ENCODE measurements at regions not wholly inside any gene's neighbourhood (a gene's known extent, or its start where the extent isn't known, plus 50 kb on each side); places are given as distances from the start of the nearest gene placed in this dataset.

DNA sequence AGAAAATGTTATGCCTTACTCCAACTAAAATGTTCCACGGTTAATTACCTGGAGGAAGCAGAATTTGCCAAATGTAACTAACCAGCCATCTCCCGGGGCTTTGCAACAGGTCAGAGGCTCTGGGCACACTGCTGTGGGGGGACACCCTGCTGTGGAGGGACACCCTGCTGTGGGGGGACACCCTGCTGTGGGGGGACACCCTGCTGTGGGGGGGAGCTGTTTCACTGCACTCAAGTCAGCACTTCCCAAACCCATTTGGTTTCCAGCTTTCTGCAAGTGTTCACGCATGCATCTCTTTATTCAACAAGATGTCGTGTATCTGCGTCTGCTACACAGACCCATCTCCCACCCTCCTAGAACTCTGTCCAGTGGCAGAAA is 239.5 kb downstream of the C16orf95 start:
- no peak for TF ChIP-seq POLR2A (IDR thresholded peaks at IDR 0.05)
- TF ChIP-seq, protein P1, sequence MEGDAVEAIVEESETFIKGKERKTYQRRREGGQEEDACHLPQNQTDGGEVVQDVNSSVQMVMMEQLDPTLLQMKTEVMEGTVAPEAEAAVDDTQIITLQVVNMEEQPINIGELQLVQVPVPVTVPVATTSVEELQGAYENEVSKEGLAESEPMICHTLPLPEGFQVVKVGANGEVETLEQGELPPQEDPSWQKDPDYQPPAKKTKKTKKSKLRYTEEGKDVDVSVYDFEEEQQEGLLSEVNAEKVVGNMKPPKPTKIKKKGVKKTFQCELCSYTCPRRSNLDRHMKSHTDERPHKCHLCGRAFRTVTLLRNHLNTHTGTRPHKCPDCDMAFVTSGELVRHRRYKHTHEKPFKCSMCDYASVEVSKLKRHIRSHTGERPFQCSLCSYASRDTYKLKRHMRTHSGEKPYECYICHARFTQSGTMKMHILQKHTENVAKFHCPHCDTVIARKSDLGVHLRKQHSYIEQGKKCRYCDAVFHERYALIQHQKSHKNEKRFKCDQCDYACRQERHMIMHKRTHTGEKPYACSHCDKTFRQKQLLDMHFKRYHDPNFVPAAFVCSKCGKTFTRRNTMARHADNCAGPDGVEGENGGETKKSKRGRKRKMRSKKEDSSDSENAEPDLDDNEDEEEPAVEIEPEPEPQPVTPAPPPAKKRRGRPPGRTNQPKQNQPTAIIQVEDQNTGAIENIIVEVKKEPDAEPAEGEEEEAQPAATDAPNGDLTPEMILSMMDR (IDR thresholded peaks at IDR 0.05): no peak
- Histone ChIP-seq H3K4me3 (no peak overlapping the region), H3K4me1 (no peaks in the 10 kb centered on the region), H3K27ac (no peak overlapping the region), H3K36me3 (ENCODE audit: low read depth, missing control alignments) (no peaks in the 10 kb centered on the region), H3K9me3 (no peaks in the 10 kb centered on the region), H3K27me3 (no peaks in the 10 kb centered on the region)
- no peak for DNase-seq
- intact Hi-C loops (cut with DNase I; ENCODE audit: low total_unique reads): no loop called here
- 92 to 94% methylated on average over 5 of the region's 5 CpGs for WGBS, 2 donors

DNA sequence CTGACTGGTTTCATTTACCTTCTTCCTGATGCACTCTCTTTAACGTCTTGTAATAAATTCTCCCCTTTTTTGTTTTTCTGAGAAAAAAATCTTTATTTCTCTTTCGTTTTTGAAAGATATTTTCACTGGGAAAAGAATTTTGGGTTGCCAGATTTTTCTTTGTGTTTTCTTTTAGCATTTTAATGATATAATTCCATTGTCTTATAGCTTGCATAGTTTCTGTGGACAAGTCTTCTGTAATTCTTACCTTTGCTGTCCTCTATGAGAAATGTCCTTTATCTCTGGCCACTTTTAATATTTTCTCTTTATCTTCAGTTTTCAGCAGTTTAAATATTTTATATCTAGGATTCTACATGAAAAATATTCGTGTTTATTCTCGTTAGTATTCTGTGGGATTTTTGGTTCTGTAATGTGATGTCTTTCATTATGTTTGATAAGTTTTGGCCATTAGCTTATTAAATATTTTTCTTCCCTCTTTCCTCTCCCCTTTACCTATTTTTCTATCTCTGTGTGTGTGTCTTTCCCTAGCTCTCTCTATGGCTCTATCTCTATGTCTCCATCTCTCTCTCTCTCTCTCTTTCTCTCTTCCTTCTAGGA is 236.5 kb downstream of the C16orf95 start:
- 78 to 80% methylated on average over 4 of the region's 4 CpGs for WGBS, 2 donors
- Histone ChIP-seq H3K36me3 (ENCODE audit: low read depth, missing control alignments) (no peaks in the 10 kb centered on the region), H3K9me3 (no peaks in the 10 kb centered on the region), H3K27ac (no peak overlapping the region), H3K4me3 (no peak overlapping the region), H3K4me1 (no peaks in the 10 kb centered on the region), H3K27me3 (no peaks in the 10 kb centered on the region)
- no peak for DNase-seq
- intact Hi-C loops (cut with DNase I; ENCODE audit: low total_unique reads): no loop called here
- TF ChIP-seq POLR2A (IDR thresholded peaks at IDR 0.05): no peak
- TF ChIP-seq, protein P1 (IDR thresholded peaks at IDR 0.05): no peak

DNA sequence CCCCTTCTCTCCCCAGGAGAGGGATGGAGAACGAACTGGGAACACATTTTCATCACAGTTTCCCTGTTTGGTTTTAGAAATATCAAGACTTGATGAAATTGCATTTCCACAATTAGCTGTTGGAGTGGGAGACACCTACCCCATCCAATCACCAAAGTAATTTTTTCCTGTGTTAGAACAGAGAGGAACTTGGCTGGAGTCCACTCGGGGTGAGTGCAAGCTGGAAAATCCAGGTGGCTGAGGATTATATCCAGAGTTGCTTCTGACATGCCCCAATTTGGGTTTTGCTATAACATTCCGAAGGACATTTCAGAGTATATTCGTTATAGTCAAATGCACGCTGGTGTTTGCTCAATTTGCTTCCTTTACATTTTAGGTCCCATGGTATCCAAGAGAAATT is 231.8 kb downstream of the C16orf95 start:
- intact Hi-C loops (cut with DNase I; ENCODE audit: low total_unique reads): no loop called here
- 72 to 85% methylated on average over 5 of the region's 5 CpGs for WGBS, 2 donors
- TF ChIP-seq, protein P1 (IDR thresholded peaks at IDR 0.05): no peak
- TF ChIP-seq POLR2A (IDR thresholded peaks at IDR 0.05): no peak
- no peaks in the 10 kb centered on the region for H3K27me3 ChIP-seq
- H3K36me3 ChIP-seq (ENCODE audit: low read depth, missing control alignments): no peaks in the 10 kb centered on the region
- DNase-seq: no peak
- H3K9me3 ChIP-seq: no peaks in the 10 kb centered on the region
- no peaks in the 10 kb centered on the region for H3K4me1 ChIP-seq
- no peak overlapping the region for H3K27ac ChIP-seq
- H3K4me3 ChIP-seq: no peak overlapping the region

DNA sequence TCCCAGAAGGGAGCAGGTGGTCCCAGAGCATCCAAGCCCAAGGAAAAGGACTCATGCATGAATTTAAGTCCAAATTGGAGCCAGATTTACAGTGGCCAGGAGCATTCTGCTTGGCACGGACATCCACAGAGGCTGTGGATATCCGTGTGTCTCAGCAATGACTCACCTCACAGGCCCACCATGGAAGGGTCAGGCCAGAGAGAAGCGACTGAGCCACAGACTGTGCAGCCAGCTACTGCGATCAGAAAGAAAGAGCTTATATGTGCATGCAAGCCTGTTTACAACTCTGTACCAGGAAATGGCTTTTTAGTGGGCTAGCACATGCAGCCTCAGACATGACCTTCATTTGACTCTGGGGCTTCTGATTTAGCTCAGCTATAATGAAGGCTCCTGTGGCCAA is 231.0 kb downstream of the C16orf95 start:
- H3K4me3 ChIP-seq: no peak overlapping the region
- no peaks in the 10 kb centered on the region for H3K36me3 ChIP-seq (ENCODE audit: low read depth, missing control alignments)
- no peak for TF ChIP-seq POLR2A (IDR thresholded peaks at IDR 0.05)
- TF ChIP-seq, protein P1 (IDR thresholded peaks at IDR 0.05): no peak
- H3K27me3 ChIP-seq: no peaks in the 10 kb centered on the region
- WGBS, 2 donors: 64 to 80% methylated on average over 4 of the region's 4 CpGs
- DNase-seq: no peak
- H3K27ac ChIP-seq: no peak overlapping the region
- H3K4me1 ChIP-seq: no peaks in the 10 kb centered on the region
- intact Hi-C loops (cut with DNase I; ENCODE audit: low total_unique reads): no loop called here
- H3K9me3 ChIP-seq: no peaks in the 10 kb centered on the region

DNA sequence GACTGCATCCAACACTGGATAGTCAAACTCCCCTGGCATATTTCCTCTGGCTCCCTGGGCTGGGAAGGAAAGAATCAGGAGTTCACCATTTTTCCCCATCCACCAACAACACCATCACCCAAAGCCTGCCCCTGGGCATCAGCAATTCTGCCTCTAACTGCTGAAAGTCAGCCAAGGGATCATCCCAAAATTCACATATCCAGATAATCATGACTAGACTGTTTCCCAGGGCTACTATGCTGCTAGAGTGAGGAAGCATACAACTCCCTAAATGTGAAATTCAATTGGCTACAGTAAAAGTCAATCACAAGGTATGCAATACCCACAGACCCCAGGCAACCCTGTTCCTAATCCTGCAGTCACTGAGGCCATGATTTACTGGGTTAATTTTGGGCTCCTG is 230.6 kb downstream of the C16orf95 start:
- Histone ChIP-seq H3K27me3 (no peaks in the 10 kb centered on the region), H3K36me3 (ENCODE audit: low read depth, missing control alignments) (no peaks in the 10 kb centered on the region), H3K4me1 (no peaks in the 10 kb centered on the region), H3K9me3 (no peaks in the 10 kb centered on the region), H3K4me3 (no peak overlapping the region), H3K27ac (no peak overlapping the region)
- intact Hi-C loops (cut with DNase I; ENCODE audit: low total_unique reads): no loop called here
- TF ChIP-seq POLR2A (IDR thresholded peaks at IDR 0.05): no peak
- TF ChIP-seq, protein P1 (IDR thresholded peaks at IDR 0.05): no peak
- no peak for DNase-seq
